T-cell (primary cell): ENCODE measurements at regions not wholly inside any gene's neighbourhood (a gene's known extent, or its start where the extent isn't known, plus 50 kb on each side); places are given as distances from the start of the nearest gene placed in this dataset.

ENCODE experiments used
- ATAC-seq, 4 experiments: fragments of 200-7000 bp in 3 of 4; fragments of 150-1000 bp in 1 of 4; cut with Tn5 transposase; replicated peaks in 1 of 4; 1 replicate in 3 of 4; 2 replicates in 1 of 4; pipeline ENCODE4 v1.10.0; 2021; ENCODE audit warnings: moderate library complexity in 3 of 4, mild to moderate bottlenecking in 2 of 4, moderate number of reproducible peaks in 1 of 4
- CTCF ChIA-PET, 2 donors: fragments of 300-600 bp; sonication (Branson Sonifier 250); formaldehyde crosslinking; loops; one replicate each; lab custom pipeline; 2022; ENCODE audit warnings: antibody characterized with exemption in 2 of 2; lab: Charles Lee
- POLR2A ChIA-PET, 2 donors: fragments of 300-600 bp; sonication (Branson Sonifier 250); formaldehyde crosslinking; loops; one replicate each; lab custom pipeline; 2022; ENCODE audit warnings: antibody characterized with exemption in 2 of 2; lab: Charles Lee
- DNase-seq, 35 experiments: peaks; one replicate each; pipeline versions ENCODE4 v3.0.0 to v3.0.0-alpha.2; 2013 to 2023
- H3K27ac ChIP-seq: one replicate; pipeline ENCODE4 v1.5.1; 2013; ENCODE audit warnings: low read length
- H3K27me3 ChIP-seq, 2 experiments: replicated peaks in 1 of 2; 1 replicate in 1 of 2; 2 replicates in 1 of 2; pipeline versions ENCODE4 v1.6.1 to v1.7.0; 2013; ENCODE audit warnings: low read length in 1 of 2, mixed read lengths in 1 of 2; ENCODE audit not compliant: control insufficient read depth in 2 of 2, insufficient read depth in 2 of 2; ENCODE audit errors: extremely low read depth in 1 of 2
- H3K36me3 ChIP-seq, 2 donors: 1 replicate in 1 of 2; 2 replicates in 1 of 2; pipeline versions ENCODE4 v1.6.1 to v1.7.0; 2013; ENCODE audit warnings: low read length in 1 of 2; ENCODE audit not compliant: control insufficient read depth in 2 of 2, insufficient read depth in 1 of 2; ENCODE audit errors: extremely low read depth in 1 of 2
- H3K4me1 ChIP-seq, 2 experiments: 1 replicate in 1 of 2; 2 replicates in 1 of 2; pipeline versions ENCODE4 v1.6.1 to v1.7.0; 2013; ENCODE audit warnings: low read length in 2 of 2, mixed read lengths in 1 of 2; ENCODE audit not compliant: insufficient read depth in 2 of 2, control insufficient read depth in 1 of 2; ENCODE audit errors: extremely low read depth in 1 of 2
- H3K4me3 ChIP-seq, 2 donors: 1 replicate in 1 of 2; 2 replicates in 1 of 2; pipeline versions ENCODE4 v1.5.1 to v1.7.0; 2013; ENCODE audit warnings: mild to moderate bottlenecking in 2 of 2, low read length in 1 of 2, moderate library complexity in 1 of 2; ENCODE audit not compliant: control insufficient read depth in 1 of 2; ENCODE audit errors: extremely low read depth in 1 of 2
- H3K9me3 ChIP-seq: 2 replicates; pipeline ENCODE4 v1.7.0; 2013
- H3K27ac Mint-ChIP-seq, 2 donors: one replicate each; pipeline ENCODE4 v1.8.0; 2020 to 2021; ENCODE audit warnings: mild to moderate bottlenecking in 2 of 2, mixed read lengths in 2 of 2
- H3K27me3 Mint-ChIP-seq, 2 donors: one replicate each; pipeline ENCODE4 v1.8.0; 2021 to 2022; ENCODE audit warnings: mixed read lengths in 2 of 2
- H3K36me3 Mint-ChIP-seq: one replicate; pipeline ENCODE4 v1.8.0; 2021; ENCODE audit warnings: mixed read lengths
- H3K4me1 Mint-ChIP-seq, 3 donors: one replicate each; pipeline ENCODE4 v1.8.0; 2020 to 2022; ENCODE audit warnings: mixed read lengths in 3 of 3, mild to moderate bottlenecking in 1 of 3
- H3K4me3 Mint-ChIP-seq, 3 donors: one replicate each; pipeline ENCODE4 v1.8.0; 2020 to 2022; ENCODE audit warnings: mild to moderate bottlenecking in 3 of 3, mixed read lengths in 3 of 3, moderate library complexity in 3 of 3
- H3K9me3 Mint-ChIP-seq, 3 donors: one replicate each; pipeline ENCODE4 v1.8.0; 2020 to 2022; ENCODE audit warnings: mixed read lengths in 3 of 3
- whole genome bisulfite sequencing: methylation state at CpG from one replicate; pipeline ENCODE4 v1.1.5; 2013; ENCODE audit warnings: missing lambda C conversion rate; ENCODE audit not compliant: insufficient coverage; 5-methylcytosine and 5-hydroxymethylcytosine counted together

DNA sequence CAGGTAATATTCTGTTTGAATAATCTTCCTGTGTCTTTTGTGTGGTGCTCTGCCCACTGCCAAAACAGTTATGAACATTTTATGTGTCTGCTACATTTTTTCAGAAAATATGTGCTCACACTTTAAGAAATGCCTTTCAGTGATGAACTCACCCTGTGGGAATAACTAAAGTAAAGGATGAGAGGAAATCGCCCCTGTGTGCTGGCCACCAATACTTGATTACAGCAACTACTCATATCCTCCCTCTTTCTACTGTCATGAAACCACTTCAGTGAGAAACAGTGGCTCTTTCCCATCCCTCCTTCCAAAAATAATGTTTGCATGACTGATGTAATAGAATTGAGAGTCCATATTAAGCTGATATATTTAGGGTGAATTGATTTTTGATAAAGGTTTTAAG is 900.9 kb downstream of the RAB28 start:
- Mint-ChIP-seq H3K27ac (no peak overlapping the region), H3K4me3 (no peak overlapping the region), H3K9me3 (no peaks in the 10 kb centered on the region), H3K27me3 (no peaks in the 10 kb centered on the region), H3K36me3 (no peaks in the 10 kb centered on the region), H3K4me1 (no peaks in the 10 kb centered on the region)
- Histone ChIP-seq H3K36me3 (no peaks in the 10 kb centered on the region), H3K9me3 (no peaks in the 10 kb centered on the region), H3K27me3 (no peaks in the 10 kb centered on the region), H3K27ac (no peak overlapping the region), H3K4me3 (no peak overlapping the region), H3K4me1 (no peaks in the 10 kb centered on the region)
- WGBS: no CpG with 5 or more reads among the region's 1 CpG
- ChIA-PET CTCF (no interaction called here), POLR2A (no interaction called here)
- ATAC-seq: no peak
- DNase-seq: no peak

DNA sequence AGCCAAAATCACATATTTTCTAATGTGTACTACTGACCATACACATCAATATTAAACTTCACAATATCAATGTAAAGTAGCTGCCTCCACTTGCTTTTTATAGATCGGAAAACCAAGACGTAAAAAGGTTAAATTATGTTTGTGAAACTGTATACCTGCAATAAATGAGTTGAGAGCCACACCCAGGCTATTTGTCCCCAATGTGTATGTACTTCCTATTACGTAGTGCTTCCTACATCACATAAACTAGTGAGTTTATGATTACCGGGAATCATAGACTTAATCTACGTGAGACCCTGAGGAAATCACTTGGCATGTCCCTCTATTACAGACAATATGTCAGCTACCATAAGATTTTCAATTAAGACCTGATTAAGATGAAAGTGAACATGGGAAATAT is 903.4 kb downstream of the RAB28 start:
- H3K4me1 ChIP-seq: no peaks in the 10 kb centered on the region
- POLR2A ChIA-PET: no interaction called here
- H3K9me3 Mint-ChIP-seq: peaks cover 0 to 2% (median 0%) of the 10 kb centered on the region in 3 donors
- H3K27ac Mint-ChIP-seq: no peak overlapping the region
- no peaks in the 10 kb centered on the region for H3K4me1 Mint-ChIP-seq
- no peak for ATAC-seq
- no peak for DNase-seq
- CTCF ChIA-PET: no interaction called here
- no peaks in the 10 kb centered on the region for H3K27me3 ChIP-seq
- no peak overlapping the region for H3K27ac ChIP-seq
- no peak overlapping the region for H3K4me3 Mint-ChIP-seq
- no peaks in the 10 kb centered on the region for H3K36me3 ChIP-seq
- H3K4me3 ChIP-seq: no peak overlapping the region
- no peaks in the 10 kb centered on the region for H3K9me3 ChIP-seq
- no peaks in the 10 kb centered on the region for H3K36me3 Mint-ChIP-seq
- no peaks in the 10 kb centered on the region for H3K27me3 Mint-ChIP-seq
- WGBS: no CpG with 5 or more reads among the region's 5 CpGs

DNA sequence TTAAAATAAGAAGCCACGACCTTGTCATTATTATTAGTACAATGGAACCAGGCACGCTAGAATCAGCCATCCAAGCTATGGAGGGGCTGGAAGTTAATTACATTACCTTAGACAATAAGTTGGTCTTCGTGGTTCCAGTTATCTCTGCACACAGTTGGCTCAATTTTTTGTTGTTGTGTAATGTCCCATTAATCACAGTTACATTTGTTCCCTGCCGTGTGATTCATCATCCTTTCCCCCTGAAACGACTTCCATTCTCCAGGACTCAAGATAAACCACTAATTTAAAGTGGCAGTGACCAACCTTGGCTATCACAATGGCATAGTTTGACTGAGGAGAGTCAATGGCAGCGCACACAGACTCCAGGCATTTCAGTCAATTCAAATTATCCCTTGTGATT is 905.0 kb downstream of the RAB28 start:
- ChIA-PET POLR2A (no interaction called here), CTCF (no interaction called here)
- no peak overlapping the region for H3K27ac Mint-ChIP-seq
- Histone ChIP-seq H3K36me3 (no peaks in the 10 kb centered on the region), H3K4me1 (no peaks in the 10 kb centered on the region), H3K27ac (no peak overlapping the region), H3K9me3 (no peaks in the 10 kb centered on the region), H3K4me3 (no peak overlapping the region), H3K27me3 (no peaks in the 10 kb centered on the region)
- no peak for DNase-seq
- H3K4me1 Mint-ChIP-seq: no peaks in the 10 kb centered on the region
- ATAC-seq: no peak
- no peaks in the 10 kb centered on the region for H3K36me3 Mint-ChIP-seq
- peaks cover 0 to 8% (median 2%) of the 10 kb centered on the region in 3 donors for H3K9me3 Mint-ChIP-seq
- no CpG with 5 or more reads among the region's 6 CpGs for WGBS
- H3K27me3 Mint-ChIP-seq: no peaks in the 10 kb centered on the region
- no peak overlapping the region for H3K4me3 Mint-ChIP-seq

DNA sequence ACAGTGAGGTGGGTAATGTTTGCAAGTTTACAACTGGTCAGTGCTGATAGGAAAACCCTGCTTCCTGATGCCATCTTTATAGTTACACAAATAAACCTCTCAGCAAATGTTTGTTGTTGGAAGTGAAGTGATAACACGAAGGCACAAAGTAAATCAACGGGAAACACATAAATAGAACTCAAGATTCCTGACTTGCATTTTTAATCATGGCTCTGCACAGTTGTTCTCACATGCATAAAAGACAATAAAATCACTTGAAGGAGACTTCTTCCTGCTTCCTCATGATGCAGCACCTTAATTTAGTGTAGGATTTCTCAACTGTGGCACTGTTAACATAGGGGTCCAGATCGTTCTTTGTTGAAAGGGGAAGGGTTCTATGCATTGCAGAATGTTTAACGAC is 907.7 kb downstream of the RAB28 start:
- ATAC-seq (no peak), DNase-seq (no peak)
- no peaks in the 10 kb centered on the region for H3K4me1 ChIP-seq
- ChIA-PET POLR2A (no interaction called here), CTCF (no interaction called here)
- H3K27ac Mint-ChIP-seq: no peak overlapping the region
- H3K36me3 ChIP-seq: no peaks in the 10 kb centered on the region
- no peaks in the 10 kb centered on the region for H3K36me3 Mint-ChIP-seq
- H3K27me3 ChIP-seq: no peaks in the 10 kb centered on the region
- H3K9me3 ChIP-seq: no peaks in the 10 kb centered on the region
- H3K9me3 Mint-ChIP-seq: peaks cover 0 to 8% (median 2%) of the 10 kb centered on the region in 3 donors
- H3K27me3 Mint-ChIP-seq: peaks cover 0 to 3% of the 10 kb centered on the region in 2 donors
- H3K4me3 Mint-ChIP-seq: no peak overlapping the region
- no CpG with 5 or more reads among the region's 4 CpGs for WGBS
- no peaks in the 10 kb centered on the region for H3K4me1 Mint-ChIP-seq
- H3K4me3 ChIP-seq: no peak overlapping the region
- no peak overlapping the region for H3K27ac ChIP-seq

DNA sequence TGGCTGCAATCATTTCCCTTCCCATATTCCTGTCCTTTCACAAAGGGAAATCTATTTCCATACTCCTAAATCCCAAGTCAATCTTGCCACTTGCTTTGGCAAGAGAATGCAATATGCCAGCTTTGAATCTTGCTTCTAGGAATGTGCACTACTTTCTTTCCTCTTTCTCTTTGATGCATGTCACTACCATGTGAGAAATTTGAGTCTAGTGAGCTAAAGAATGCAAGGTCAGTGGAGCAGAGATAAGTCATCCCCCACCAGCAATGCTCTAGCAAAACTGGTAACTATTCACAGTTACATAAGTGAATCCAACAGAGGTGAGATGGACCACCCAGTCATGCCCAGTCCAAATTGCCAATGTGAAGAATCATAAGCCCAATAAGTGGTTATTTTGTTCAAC is 910.4 kb downstream of the RAB28 start:
- Mint-ChIP-seq H3K9me3 (peaks cover 0 to 12% (median 2%) of the 10 kb centered on the region in 3 donors), H3K36me3 (no peaks in the 10 kb centered on the region), H3K4me1 (no peaks in the 10 kb centered on the region), H3K27ac (no peak overlapping the region), H3K27me3 (peaks cover 0 to 3% of the 10 kb centered on the region in 2 donors), H3K4me3 (no peak overlapping the region)
- ChIA-PET POLR2A (no interaction called here), CTCF (no interaction called here)
- Histone ChIP-seq H3K4me1 (no peaks in the 10 kb centered on the region), H3K27me3 (no peaks in the 10 kb centered on the region), H3K36me3 (no peaks in the 10 kb centered on the region), H3K4me3 (no peak overlapping the region), H3K9me3 (no peaks in the 10 kb centered on the region), H3K27ac (no peak overlapping the region)
- DNase-seq (no peak), ATAC-seq (no peak)

DNA sequence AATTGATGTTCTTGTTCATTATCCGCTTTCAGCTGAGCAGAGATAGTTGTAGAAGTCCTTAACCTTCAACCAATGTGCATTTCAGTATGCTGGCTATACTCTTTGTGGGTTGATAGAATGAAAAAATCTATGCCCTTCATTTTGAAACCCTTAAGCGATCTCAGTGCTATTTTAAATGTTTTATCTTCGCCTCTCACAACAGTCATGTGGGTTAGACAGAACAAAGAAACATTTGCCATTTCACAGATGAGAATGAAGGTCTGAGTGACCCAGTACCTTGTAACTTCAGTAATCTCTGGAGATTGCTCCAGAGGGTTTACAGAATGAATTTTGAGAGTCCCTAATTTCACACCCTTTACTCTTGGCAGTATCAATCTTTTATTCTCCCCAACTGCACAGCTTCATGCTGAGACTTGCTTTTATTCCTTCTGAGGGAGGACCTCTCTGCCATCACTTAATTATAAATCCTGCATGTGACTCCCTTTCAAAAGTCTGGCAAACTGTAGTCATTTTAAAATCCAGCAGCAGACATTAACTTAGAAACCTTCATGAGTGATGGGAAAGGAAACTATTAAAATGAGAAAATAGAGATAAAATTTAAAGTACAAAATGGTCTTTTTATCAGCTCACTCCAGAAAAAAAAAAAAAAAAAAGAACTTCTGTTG is 921.5 kb downstream of the RAB28 start:
- Mint-ChIP-seq H3K27ac (no peak overlapping the region), H3K27me3 (no peaks in the 10 kb centered on the region), H3K36me3 (no peaks in the 10 kb centered on the region), H3K4me1 (no peaks in the 10 kb centered on the region), H3K9me3 (peaks cover 2 to 5% (median 3%) of the 10 kb centered on the region in 3 donors), H3K4me3 (no peak overlapping the region)
- no peak for DNase-seq
- Histone ChIP-seq H3K36me3 (no peaks in the 10 kb centered on the region), H3K27ac (no peak overlapping the region), H3K4me1 (no peaks in the 10 kb centered on the region), H3K9me3 (no peaks in the 10 kb centered on the region), H3K27me3 (no peaks in the 10 kb centered on the region), H3K4me3 (no peak overlapping the region)
- WGBS: 100% methylated on average over 1 of the region's 3 CpGs
- CTCF ChIA-PET: no interaction called here
- POLR2A ChIA-PET: interaction anchor here in 1 of 2 donors (0.7 kb wide), 1 partner anchor 1767 kb away, joined by 4 read pairs; no protein-coding TSS in a partner anchor
- no peak for ATAC-seq

DNA sequence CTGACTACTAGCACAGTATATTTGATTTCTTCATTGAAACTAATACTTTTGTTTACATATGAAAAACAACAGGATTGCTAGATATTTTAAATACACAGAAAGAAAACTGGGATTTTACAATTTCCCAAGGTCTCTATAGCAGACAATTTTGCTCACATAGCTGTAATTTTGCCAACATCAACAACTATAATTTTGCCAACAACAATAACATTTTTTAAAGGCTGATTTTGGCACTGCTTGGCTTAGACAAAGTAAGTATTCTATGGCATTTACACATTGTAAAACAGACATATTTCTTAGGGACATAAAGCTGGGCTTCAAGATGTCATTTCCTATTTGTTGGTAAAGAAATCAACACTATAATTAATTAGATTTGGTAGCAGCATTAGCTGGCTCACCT is 922.1 kb downstream of the RAB28 start:
- H3K27me3 Mint-ChIP-seq: no peaks in the 10 kb centered on the region
- peaks cover 2 to 5% (median 3%) of the 10 kb centered on the region in 3 donors for H3K9me3 Mint-ChIP-seq
- H3K27ac Mint-ChIP-seq: no peak overlapping the region
- no peaks in the 10 kb centered on the region for H3K4me1 Mint-ChIP-seq
- H3K36me3 Mint-ChIP-seq: no peaks in the 10 kb centered on the region
- H3K27ac ChIP-seq: no peak overlapping the region
- ChIA-PET CTCF (interaction anchor here in 1 of 2 donors (0.7 kb wide), 1 partner anchor 1202 kb away, joined by 3 read pairs; no protein-coding TSS in a partner anchor), POLR2A (no interaction called here)
- H3K4me3 ChIP-seq: no peak overlapping the region
- no peaks in the 10 kb centered on the region for H3K4me1 ChIP-seq
- ATAC-seq (no peak), DNase-seq (no peak)
- no peaks in the 10 kb centered on the region for H3K27me3 ChIP-seq
- no peaks in the 10 kb centered on the region for H3K9me3 ChIP-seq
- H3K36me3 ChIP-seq: no peaks in the 10 kb centered on the region
- H3K4me3 Mint-ChIP-seq: no peak overlapping the region
